Kidney epithelial cell (primary cell): ENCODE measurements at regions not wholly inside any gene's neighbourhood (a gene's known extent, or its start where the extent isn't known, plus 50 kb on each side); places are given as distances from the start of the nearest gene placed in this dataset.

ENCODE experiments used
- DNase-seq: peaks from one replicate; pipeline ENCODE4 v3.0.0-alpha.2; 2010; ENCODE audit warnings: low read depth
- H3K27me3 ChIP-seq: 2 replicates; pipeline ENCODE4 v1.6.0; 2011; ENCODE audit warnings: low read length; ENCODE audit not compliant: control insufficient read depth, insufficient read depth
- H3K36me3 ChIP-seq: 2 replicates; pipeline ENCODE4 v1.5.1; 2011; ENCODE audit warnings: low read length; ENCODE audit not compliant: control insufficient read depth, insufficient read depth
- H3K4me3 ChIP-seq: 2 replicates; pipeline ENCODE4 v1.5.1; 2011; ENCODE audit warnings: low read depth, mild to moderate bottlenecking, control low read depth, low read length
- TF ChIP-seq, protein P1 (sequence below): IDR thresholded peaks from 2 replicates; pipeline ENCODE4 v1.5.1; 2011; ENCODE audit warnings: mild to moderate bottlenecking, moderate library complexity, low read length, control low read depth, inconsistent platforms; ENCODE audit not compliant: insufficient read depth, poor library complexity, severe bottlenecking

GRCh38 chr2:212695426-212695825, 156.8 kb upstream of the ERBB4 start:
- no peak for DNase-seq
- Histone ChIP-seq H3K27me3 (no peaks in the 10 kb centered on the region), H3K36me3 (no peaks in the 10 kb centered on the region), H3K4me3 (no peak overlapping the region)
- TF ChIP-seq, protein P1, sequence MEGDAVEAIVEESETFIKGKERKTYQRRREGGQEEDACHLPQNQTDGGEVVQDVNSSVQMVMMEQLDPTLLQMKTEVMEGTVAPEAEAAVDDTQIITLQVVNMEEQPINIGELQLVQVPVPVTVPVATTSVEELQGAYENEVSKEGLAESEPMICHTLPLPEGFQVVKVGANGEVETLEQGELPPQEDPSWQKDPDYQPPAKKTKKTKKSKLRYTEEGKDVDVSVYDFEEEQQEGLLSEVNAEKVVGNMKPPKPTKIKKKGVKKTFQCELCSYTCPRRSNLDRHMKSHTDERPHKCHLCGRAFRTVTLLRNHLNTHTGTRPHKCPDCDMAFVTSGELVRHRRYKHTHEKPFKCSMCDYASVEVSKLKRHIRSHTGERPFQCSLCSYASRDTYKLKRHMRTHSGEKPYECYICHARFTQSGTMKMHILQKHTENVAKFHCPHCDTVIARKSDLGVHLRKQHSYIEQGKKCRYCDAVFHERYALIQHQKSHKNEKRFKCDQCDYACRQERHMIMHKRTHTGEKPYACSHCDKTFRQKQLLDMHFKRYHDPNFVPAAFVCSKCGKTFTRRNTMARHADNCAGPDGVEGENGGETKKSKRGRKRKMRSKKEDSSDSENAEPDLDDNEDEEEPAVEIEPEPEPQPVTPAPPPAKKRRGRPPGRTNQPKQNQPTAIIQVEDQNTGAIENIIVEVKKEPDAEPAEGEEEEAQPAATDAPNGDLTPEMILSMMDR, result no peak

GRCh38 chr2:212694398-212694797, 155.8 kb upstream of the ERBB4 start:
- DNase-seq, result no peak
- H3K27me3 ChIP-seq, result no peaks in the 10 kb centered on the region
- H3K4me3 ChIP-seq, result no peak overlapping the region
- H3K36me3 ChIP-seq, result no peaks in the 10 kb centered on the region
- TF ChIP-seq, protein P1, result no peak

DNA sequence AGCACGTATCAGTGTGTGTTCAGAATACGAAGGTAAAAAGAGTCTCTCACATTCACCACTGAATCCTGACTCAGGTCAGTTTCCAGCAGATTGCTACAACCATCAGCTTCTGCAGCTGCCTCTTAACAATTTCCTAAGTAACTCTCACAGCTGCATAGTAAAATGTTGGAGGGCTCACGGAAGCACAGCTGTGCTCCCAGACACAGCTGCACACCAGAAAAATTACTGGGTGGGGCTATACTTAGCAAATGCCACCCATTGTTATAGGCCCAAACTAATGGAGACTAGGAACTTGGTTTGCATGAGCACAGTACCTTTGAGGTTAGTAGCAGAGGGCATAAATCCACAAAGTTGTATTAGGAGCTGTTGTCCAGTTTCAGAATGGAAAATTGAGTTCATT, 153.9 kb upstream of the ERBB4 start:
- TF ChIP-seq, protein P1, result no peak
- H3K4me3 ChIP-seq, result no peak overlapping the region
- no peaks in the 10 kb centered on the region for H3K36me3 ChIP-seq
- H3K27me3 ChIP-seq, result no peaks in the 10 kb centered on the region
- DNase-seq, result no peak

- TF ChIP-seq, protein P1, result peak; percentile 77
- H3K36me3 ChIP-seq, result no peaks in the 10 kb centered on the region
- H3K27me3 ChIP-seq, result no peaks in the 10 kb centered on the region
- H3K4me3 ChIP-seq, result no peak overlapping the region
- DNase-seq, result peak; percentile 19
Observed at GRCh38 chr2:212686285-212686895, 147.8 kb upstream of the ERBB4 start.

GRCh38 chr2:212683346-212684097, 144.9 kb upstream of the ERBB4 start:
- peak; percentile 12 for DNase-seq
- Histone ChIP-seq H3K27me3 (no peaks in the 10 kb centered on the region), H3K4me3 (no peak overlapping the region), H3K36me3 (no peaks in the 10 kb centered on the region)
- TF ChIP-seq, protein P1, result no peak
